ENCODE measurements at regions not wholly inside any gene's neighbourhood (a gene's known extent, or its start where the extent isn't known, plus 50 kb on each side); places are given as distances from the start of the nearest gene placed in this dataset.

DNA sequence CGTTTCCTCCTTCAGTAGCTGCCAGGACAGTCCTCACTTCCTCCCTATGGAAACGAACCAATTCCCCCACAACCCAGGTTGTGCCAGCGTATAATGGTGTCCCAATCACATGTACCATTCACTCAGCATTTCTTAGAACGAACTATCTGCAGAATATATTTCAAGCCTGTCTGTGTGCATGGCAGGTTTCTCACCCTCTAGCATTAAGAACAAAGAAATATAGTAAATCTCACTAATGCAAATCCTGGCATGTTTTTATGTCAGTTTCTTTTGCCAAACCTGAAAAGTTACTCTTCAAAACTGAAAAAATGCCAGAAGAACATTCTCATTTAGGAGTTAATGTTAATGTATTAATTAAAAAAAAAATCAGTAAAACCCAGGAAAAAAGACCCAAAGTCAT is 405.9 kb upstream of the KLF6 start:
- Mint-ChIP-seq H3K9me3 (ENCODE audit: low read depth) (no peaks in the 10 kb centered on the region), H3K4me1 (no peaks in the 10 kb centered on the region), H3K27me3 (no peaks in the 10 kb centered on the region), H3K27ac (no peak overlapping the region), H3K4me3 (no peak overlapping the region), H3K36me3 (no peaks in the 10 kb centered on the region)
- CTCF ChIA-PET = no interaction called here
- no peak for ATAC-seq
- DNase-seq = no peak

DNA sequence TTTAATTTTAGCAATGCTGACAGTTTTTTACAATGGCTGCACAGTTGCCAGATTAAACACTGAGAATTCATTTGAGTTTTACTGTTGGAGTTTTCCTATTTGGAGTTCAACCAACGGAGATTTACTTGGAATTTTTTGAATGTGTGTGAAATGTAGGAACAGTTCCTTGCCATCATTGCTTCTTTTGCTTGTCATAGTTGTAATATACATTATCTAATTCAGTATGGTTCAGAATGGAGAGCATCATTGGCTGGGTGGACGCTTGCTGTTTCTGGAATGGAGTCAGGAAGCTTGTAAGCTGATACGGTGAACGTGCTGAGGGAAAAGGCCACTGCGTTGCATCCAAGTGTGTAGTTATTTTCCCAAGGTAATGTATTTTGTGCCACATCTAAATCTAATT is 404.3 kb upstream of the KLF6 start:
- DNase-seq = no peak
- peaks cover 2% of the 10 kb centered on the region for H3K36me3 Mint-ChIP-seq
- CTCF ChIA-PET = no interaction called here
- H3K4me1 Mint-ChIP-seq = no peaks in the 10 kb centered on the region
- ATAC-seq = no peak
- no peak overlapping the region for H3K4me3 Mint-ChIP-seq
- H3K27ac Mint-ChIP-seq = no peak overlapping the region
- H3K9me3 Mint-ChIP-seq (ENCODE audit: low read depth) = no peaks in the 10 kb centered on the region
- H3K27me3 Mint-ChIP-seq = no peaks in the 10 kb centered on the region

DNA sequence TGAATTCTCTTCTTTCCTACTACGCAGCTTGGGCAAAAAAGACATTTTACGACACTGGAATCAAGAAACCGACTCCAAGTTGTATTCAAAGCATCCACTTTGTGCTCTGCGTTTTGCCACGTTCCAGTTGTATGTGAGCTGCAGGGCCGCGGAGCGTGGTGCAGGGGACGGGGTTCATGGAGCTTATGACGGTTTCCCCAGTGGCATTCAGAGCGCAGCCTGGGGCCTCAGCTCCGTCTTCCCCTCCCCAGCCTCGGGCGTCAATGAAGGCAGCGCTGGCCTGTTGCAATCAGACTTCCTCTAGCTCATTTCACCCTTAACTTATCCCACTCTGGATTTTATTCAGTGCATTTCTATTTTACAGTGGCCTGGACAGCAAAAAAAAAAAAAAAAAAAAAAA is 403.4 kb upstream of the KLF6 start:
- DNase-seq (no peak), ATAC-seq (no peak)
- no peak overlapping the region for H3K4me3 Mint-ChIP-seq
- peaks cover 3% of the 10 kb centered on the region for H3K36me3 Mint-ChIP-seq
- H3K27ac Mint-ChIP-seq = no peak overlapping the region
- no peaks in the 10 kb centered on the region for H3K27me3 Mint-ChIP-seq
- H3K9me3 Mint-ChIP-seq (ENCODE audit: low read depth) = no peaks in the 10 kb centered on the region
- CTCF ChIA-PET = no interaction called here
- peaks cover 3% of the 10 kb centered on the region for H3K4me1 Mint-ChIP-seq

DNA sequence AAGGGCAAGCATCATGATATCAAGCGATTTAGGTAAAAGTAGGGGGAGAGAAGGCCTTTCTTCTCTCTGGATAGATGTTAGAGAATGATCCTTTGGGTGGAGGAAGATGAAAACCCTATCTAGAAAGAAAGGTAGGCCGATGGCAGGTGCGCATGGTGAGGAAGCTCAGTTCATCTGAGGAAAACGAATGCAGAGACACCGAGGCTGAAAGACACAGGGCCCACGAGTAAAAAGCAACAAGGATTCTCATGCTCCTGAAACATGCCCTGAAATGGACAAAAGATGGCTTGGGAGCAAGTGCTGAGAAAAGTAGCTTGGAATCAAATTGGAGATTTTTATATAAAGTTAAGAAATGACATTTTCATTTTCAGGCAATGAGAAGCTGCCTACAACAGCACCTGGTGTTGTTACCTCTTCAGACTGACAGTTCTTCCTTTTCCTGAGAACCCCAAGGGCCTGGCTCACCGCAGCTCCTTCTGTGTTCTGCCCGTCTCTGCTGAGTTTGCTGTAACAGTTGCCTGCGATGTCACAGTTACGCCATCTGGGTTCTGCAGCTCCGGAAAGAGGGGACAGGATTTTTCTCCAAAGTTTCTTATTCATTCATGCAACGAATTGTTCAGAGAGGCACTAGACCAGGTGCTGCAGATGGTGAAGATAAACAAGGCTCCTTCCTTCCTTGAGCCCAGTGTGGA is 402.0 kb upstream of the KLF6 start:
- DNase-seq = no peak
- Mint-ChIP-seq H3K36me3 (peaks cover 3% of the 10 kb centered on the region), H3K4me1 (peaks cover 9% of the 10 kb centered on the region), H3K27ac (no peak overlapping the region), H3K9me3 (ENCODE audit: low read depth) (no peaks in the 10 kb centered on the region), H3K27me3 (no peaks in the 10 kb centered on the region), H3K4me3 (no peak overlapping the region)
- CTCF ChIA-PET = interaction anchor here (0.8 kb wide), 1 partner anchor 470 kb away, joined by 3 read pairs; no protein-coding TSS in a partner anchor
- no peak for ATAC-seq

DNA sequence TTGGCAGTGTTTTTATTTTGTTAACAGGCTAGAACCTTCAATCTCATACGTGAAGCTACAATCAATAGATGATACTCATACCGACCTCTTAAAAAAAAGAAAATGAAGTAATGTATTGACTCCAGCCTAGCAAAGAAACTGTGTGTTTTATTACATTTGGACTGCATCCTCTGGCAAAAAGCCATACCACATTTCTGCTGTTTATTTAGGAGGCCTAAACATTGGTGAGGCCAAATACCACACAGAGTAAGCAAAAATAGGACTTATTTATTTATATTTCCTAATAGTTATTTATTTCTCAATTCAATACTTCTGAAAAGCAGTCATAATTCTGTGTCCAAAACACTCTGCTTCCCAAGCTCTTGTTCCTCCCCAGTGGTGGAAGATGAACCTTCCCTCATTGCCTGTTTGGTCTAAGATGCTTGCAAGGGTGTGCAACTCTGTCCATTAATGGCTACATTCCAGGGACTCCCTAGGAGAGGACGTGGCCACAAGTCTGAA is 398.8 kb upstream of the KLF6 start:
- H3K4me3 Mint-ChIP-seq = no peak overlapping the region
- H3K36me3 Mint-ChIP-seq = peaks cover 5% of the 10 kb centered on the region
- H3K27me3 Mint-ChIP-seq = no peaks in the 10 kb centered on the region
- CTCF ChIA-PET = no interaction called here
- H3K27ac Mint-ChIP-seq = no peak overlapping the region
- no peaks in the 10 kb centered on the region for H3K9me3 Mint-ChIP-seq (ENCODE audit: low read depth)
- peaks cover 21% of the 10 kb centered on the region for H3K4me1 Mint-ChIP-seq
- DNase-seq = no peak
- no peak for ATAC-seq

DNA sequence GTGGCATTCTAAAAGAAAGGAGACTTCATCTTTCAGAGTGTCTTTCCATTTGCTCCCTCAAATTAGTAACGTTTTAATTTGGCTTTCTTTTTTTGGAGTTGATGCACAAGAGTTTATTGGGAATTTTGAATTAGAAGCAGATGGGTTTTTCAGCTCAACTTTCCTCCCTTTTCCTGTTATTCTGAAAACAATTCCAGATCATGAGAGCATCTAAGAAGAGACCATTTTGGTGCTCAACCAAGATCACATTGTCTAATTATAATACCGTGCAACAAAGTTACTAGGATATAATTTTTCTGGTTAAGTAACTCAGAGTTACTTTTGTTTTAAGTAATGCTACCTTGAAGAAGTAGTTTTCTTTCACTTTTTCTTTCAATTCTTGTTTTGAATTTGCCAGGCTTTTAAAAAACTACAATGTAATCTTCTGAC is 396.6 kb upstream of the KLF6 start:
- Mint-ChIP-seq H3K27ac (peak overlapping the region; percentile 76), H3K4me1 (peaks cover 21% of the 10 kb centered on the region)
- ATAC-seq = peak; percentile 63

DNA sequence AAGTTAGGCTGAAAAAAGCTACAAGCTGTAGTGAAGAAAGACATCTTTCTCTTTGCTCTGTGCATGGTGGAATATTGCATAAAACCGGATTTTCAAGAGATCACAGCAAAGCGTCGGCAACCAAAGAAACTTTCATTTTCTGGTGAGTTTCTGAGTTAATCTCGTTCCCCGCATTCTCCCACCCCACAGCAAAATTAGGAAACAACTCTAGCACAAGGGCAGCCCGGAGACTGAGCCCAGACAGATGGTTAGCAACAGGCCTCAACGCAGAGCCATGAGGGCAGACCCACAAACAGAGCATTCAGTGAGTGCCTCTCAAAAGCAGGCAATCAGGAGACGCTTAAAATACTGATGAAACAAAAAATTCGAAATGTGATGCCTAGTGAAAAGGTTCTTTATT is 396.1 kb upstream of the KLF6 start:
- Mint-ChIP-seq H3K27ac (peak overlapping the region; percentile 17), H3K4me1 (peaks cover 21% of the 10 kb centered on the region), H3K36me3 (peaks cover 5% of the 10 kb centered on the region), H3K4me3 (no peak overlapping the region), H3K9me3 (ENCODE audit: low read depth) (no peaks in the 10 kb centered on the region), H3K27me3 (no peaks in the 10 kb centered on the region)
- CTCF ChIA-PET = no interaction called here
- no peak for ATAC-seq
- DNase-seq = no peak

More for the DNA sequence above, 396.6 kb upstream of the KLF6 start:
- Mint-ChIP-seq H3K9me3 (ENCODE audit: low read depth) (no peaks in the 10 kb centered on the region), H3K4me3 (no peak overlapping the region), H3K36me3 (peaks cover 5% of the 10 kb centered on the region), H3K27me3 (no peaks in the 10 kb centered on the region)
- no peak for DNase-seq
- CTCF ChIA-PET = no interaction called here

DNA sequence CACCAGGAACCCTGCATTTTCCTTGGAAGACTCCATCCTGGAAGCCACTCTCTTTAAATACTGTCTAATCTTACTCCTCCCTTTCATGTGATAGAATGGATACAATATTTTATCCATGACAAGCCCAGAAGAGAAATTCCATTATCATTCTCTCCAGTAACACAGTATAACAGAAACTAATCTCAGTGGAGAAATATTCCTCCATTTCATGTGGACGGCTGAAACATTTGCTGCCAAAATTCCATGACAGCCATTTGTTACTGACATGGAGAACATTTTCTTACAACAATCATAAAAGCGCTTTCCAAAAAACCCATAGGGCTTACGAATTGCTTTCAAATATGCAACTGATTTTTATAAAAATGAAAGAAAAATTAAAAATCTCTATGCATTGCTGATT is 392.8 kb upstream of the KLF6 start:
- Mint-ChIP-seq H3K9me3 (ENCODE audit: low read depth) (no peaks in the 10 kb centered on the region), H3K4me3 (no peak overlapping the region), H3K4me1 (peaks cover 15% of the 10 kb centered on the region), H3K36me3 (peaks cover 6% of the 10 kb centered on the region), H3K27me3 (no peaks in the 10 kb centered on the region), H3K27ac (no peak overlapping the region)
- ATAC-seq = no peak
- no peak for DNase-seq
- CTCF ChIA-PET = no interaction called here

DNA sequence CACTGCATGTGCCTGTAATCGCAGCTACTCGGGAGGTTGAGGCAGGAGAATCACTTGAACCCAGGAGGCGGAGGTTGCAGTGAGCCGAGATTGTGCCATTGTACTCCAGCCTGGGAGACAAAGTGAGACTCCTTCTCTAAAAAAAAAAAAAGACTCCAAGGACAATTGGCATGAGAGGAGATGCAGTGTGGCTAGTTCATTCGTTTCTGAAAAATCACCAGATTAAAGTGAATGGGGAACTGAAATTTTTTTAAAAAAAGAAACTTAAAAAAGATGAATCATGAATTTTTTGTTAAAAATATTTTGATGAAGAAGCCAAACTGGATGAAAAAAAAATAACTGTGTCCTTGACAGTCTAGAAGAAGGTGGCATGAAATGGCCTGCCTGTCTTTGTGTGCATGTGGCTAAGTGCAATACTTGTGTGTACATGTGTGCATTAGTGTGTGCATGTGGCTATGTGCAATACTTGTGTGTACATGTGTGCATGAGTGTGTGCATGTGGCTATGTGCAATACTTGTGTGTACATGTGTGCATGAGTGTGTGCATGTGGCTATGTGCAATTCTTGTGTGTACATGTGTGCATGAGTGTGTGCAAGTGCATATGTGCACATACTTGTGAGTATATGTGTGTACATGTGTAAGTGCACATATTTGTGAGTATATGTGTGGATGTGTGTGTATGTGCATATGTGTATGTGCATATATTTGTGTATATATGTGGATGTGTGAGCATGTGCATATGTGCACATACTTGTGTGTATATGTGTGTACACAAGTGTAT is 391.7 kb upstream of the KLF6 start:
- H3K9me3 Mint-ChIP-seq (ENCODE audit: low read depth) = peaks cover 4% of the 10 kb centered on the region
- no peaks in the 10 kb centered on the region for H3K27me3 Mint-ChIP-seq
- ATAC-seq (no peak), DNase-seq (no peak)
- H3K27ac Mint-ChIP-seq = no peak overlapping the region
- H3K36me3 Mint-ChIP-seq = peaks cover 6% of the 10 kb centered on the region
- no peak overlapping the region for H3K4me3 Mint-ChIP-seq
- CTCF ChIA-PET = no interaction called here
- H3K4me1 Mint-ChIP-seq = peaks cover 10% of the 10 kb centered on the region

DNA sequence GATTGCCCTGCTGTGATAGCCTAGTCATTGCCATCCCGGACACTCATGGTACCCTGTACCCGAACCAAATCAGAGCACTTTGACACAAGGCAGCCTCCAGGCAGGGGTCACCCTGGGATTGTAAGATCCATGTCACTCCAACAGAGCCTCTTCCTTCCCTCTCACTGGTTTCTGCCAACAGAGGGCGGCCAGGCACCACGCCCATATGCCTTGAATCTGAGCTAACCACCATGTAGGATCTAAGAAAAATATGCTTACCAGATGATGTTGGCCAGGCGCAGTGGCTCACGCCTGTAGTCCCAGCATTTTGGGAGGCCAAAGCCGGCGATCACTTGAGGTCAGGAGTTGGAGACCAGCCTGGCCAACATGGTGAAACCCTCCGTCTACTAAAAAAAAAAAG is 389.2 kb upstream of the KLF6 start:
- H3K36me3 Mint-ChIP-seq = peaks cover 4% of the 10 kb centered on the region
- CTCF ChIA-PET = no interaction called here
- no peak overlapping the region for H3K27ac Mint-ChIP-seq
- peaks cover 4% of the 10 kb centered on the region for H3K9me3 Mint-ChIP-seq (ENCODE audit: low read depth)
- ATAC-seq (no peak), DNase-seq (no peak)
- H3K4me3 Mint-ChIP-seq = no peak overlapping the region
- no peaks in the 10 kb centered on the region for H3K27me3 Mint-ChIP-seq
- H3K4me1 Mint-ChIP-seq = peaks cover 2% of the 10 kb centered on the region

DNA sequence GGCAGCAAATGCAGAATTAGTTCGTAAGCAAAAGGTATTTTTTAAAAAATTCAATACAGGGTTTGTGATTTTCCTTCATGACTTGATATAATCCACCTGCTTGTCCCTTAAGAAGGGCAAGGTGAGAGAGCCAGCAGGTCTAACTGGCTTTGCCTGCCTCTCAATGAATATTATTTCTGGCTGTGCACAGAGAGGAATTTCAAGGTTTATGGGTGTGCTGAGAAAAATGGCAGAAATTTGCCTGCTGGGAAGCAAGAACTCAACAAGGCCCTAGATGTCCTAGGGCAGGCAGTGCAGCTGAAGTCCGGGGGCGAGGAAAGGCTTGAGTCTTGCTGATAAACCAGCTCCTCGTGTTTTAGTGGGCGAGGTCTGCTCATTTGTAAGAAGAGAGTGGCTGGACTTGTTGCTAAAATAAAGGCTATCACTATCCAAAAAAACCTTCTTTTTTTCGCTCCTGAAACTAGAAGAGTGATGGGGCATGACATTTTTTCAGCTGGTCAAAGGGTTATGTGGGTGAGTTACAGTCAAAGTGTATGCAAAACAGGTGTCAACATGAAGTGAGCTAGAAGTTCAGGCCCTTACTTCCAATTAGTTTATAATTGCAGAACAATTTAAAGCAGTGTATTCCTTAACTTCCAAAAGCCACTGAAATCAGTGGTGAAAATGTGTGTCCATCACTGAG is 385.8 kb upstream of the KLF6 start:
- H3K9me3 Mint-ChIP-seq (ENCODE audit: low read depth) = peaks cover 6% of the 10 kb centered on the region
- H3K4me3 Mint-ChIP-seq = no peak overlapping the region
- no peak for DNase-seq
- H3K4me1 Mint-ChIP-seq = peaks cover under 1% of the 10 kb centered on the region
- H3K27me3 Mint-ChIP-seq = no peaks in the 10 kb centered on the region
- H3K27ac Mint-ChIP-seq = no peak overlapping the region
- peaks cover 6% of the 10 kb centered on the region for H3K36me3 Mint-ChIP-seq
- ATAC-seq = no peak
- CTCF ChIA-PET = interaction anchor here (0.6 kb wide), 1 partner anchor 12 kb away, joined by 4 read pairs; no protein-coding TSS in a partner anchor

DNA sequence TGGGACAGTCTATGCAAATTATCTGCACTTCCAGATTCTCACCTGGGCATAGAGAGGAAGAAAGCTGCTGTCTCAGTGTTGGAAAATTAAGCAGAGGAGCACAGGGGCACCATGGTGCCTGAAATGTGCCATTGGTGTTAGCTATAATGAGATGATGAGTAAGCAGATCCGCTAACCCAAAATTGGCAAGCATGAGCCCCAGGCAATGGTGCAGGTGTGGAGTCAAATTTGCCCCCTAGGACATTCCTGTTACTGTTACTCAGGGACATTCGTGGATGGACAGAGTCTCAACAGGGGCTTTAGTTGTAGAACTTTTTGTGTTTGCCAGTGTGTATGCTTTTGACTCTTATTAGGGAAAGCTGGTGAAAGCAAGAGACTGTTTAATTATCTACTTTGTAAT is 385.2 kb upstream of the KLF6 start:
- Mint-ChIP-seq H3K36me3 (peaks cover 6% of the 10 kb centered on the region), H3K9me3 (ENCODE audit: low read depth) (peaks cover 6% of the 10 kb centered on the region), H3K4me1 (no peaks in the 10 kb centered on the region), H3K4me3 (no peak overlapping the region), H3K27ac (no peak overlapping the region), H3K27me3 (no peaks in the 10 kb centered on the region)
- DNase-seq = no peak
- CTCF ChIA-PET = no interaction called here
- no peak for ATAC-seq

DNA sequence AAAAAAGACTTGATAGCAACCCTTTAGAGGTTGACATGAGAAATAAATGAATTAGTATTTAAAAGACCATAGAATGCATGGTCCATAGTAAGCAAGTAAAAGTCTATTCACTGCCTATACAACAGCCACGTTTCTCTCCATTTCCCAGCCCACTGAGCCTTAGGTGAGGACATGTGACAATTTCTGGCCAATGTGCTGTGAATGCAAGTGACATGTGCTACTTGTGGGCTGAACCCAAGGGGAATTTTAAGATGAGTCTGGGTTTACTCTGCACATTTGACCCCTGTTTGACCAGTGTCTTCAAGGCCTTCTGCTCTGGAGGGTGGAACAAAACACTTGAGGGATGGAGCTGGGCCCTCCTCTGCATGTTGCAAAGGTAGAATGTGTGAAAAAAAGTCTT is 384.4 kb upstream of the KLF6 start:
- no peak overlapping the region for H3K4me3 Mint-ChIP-seq
- no peaks in the 10 kb centered on the region for H3K27me3 Mint-ChIP-seq
- ATAC-seq = no peak
- no peaks in the 10 kb centered on the region for H3K4me1 Mint-ChIP-seq
- H3K36me3 Mint-ChIP-seq = peaks cover 6% of the 10 kb centered on the region
- DNase-seq = no peak
- no peak overlapping the region for H3K27ac Mint-ChIP-seq
- CTCF ChIA-PET = no interaction called here
- H3K9me3 Mint-ChIP-seq (ENCODE audit: low read depth) = peaks cover 6% of the 10 kb centered on the region

DNA sequence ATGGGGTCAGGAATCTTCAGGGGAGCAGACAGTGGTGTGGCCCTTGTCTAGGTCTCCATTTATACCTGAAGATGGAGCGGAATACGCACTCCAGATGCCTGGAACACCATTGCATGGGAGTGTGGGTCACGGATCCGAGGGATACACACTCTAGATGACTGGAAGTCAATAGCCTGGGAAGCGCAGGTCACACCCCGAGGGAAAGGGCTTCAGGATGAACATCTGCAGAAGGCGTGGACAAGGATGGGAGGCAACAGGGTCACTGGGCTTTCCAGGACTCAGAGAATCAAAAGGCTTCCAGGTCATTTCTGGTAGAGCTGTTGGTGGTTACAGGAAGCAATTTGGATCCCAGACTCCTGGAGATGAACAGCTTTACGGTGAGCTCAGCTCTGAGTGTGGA is 382.2 kb upstream of the KLF6 start:
- no peak overlapping the region for H3K27ac Mint-ChIP-seq

More for the DNA sequence above, 382.2 kb upstream of the KLF6 start:
- Mint-ChIP-seq H3K9me3 (ENCODE audit: low read depth) (peaks cover 4% of the 10 kb centered on the region), H3K4me3 (no peak overlapping the region), H3K36me3 (peaks cover 2% of the 10 kb centered on the region), H3K27me3 (no peaks in the 10 kb centered on the region), H3K4me1 (no peaks in the 10 kb centered on the region)
- ATAC-seq (no peak), DNase-seq (no peak)
- CTCF ChIA-PET = no interaction called here
